ENCODE measurements at regions not wholly inside any gene's neighbourhood (a gene's known extent, or its start where the extent isn't known, plus 50 kb on each side); places are given as distances from the start of the nearest gene placed in this dataset.

DNA sequence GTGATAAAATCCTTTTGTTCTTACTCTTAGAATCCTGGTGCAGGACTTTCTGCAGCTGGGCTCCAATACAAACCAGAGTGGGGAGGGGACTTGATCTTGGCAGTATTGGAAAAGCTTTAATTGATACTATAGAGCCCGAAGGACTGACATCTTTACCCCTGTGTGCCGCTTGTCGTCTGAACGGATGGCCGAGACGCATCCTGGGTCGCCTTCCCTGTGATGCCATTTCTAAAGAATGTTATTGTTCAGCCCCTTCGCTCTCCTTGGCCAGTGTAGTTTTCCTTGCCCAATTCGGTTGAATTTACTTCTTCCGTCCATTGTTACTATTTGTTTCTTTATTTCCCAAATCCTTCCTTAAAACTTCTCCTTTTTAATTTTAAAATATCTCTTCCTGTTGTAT, 80.9 kb downstream of the CLDN34 start:
- peak overlapping the region; percentile 20 to 42 for H3K27ac ChIP-seq (ENCODE audit: low read depth in 1 of 2, low read length in 1 of 2)
- H3K4me3 ChIP-seq = no peak overlapping the region
- 52 to 73% methylated on average over 10 of the region's 10 CpGs for WGBS, 2 donors
- peaks cover 4 to 33% (median 12%) of the 10 kb centered on the region in 5 donors for H3K4me1 ChIP-seq (ENCODE audit: control insufficient read depth in 5 of 5, insufficient read depth in 5 of 5, low read length in 5 of 5)
- TF ChIP-seq, protein P1, sequence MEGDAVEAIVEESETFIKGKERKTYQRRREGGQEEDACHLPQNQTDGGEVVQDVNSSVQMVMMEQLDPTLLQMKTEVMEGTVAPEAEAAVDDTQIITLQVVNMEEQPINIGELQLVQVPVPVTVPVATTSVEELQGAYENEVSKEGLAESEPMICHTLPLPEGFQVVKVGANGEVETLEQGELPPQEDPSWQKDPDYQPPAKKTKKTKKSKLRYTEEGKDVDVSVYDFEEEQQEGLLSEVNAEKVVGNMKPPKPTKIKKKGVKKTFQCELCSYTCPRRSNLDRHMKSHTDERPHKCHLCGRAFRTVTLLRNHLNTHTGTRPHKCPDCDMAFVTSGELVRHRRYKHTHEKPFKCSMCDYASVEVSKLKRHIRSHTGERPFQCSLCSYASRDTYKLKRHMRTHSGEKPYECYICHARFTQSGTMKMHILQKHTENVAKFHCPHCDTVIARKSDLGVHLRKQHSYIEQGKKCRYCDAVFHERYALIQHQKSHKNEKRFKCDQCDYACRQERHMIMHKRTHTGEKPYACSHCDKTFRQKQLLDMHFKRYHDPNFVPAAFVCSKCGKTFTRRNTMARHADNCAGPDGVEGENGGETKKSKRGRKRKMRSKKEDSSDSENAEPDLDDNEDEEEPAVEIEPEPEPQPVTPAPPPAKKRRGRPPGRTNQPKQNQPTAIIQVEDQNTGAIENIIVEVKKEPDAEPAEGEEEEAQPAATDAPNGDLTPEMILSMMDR (IDR thresholded peaks at IDR 0.05; ENCODE audit: control extremely low read depth, extremely low read depth) = no peak
- H3K27me3 ChIP-seq (ENCODE audit: control insufficient read depth in 3 of 3, insufficient read depth in 3 of 3, low read length in 2 of 3) = peaks cover 0 to 10% (median 4%) of the 10 kb centered on the region in 3 donors
- peaks cover 0 to 2% (median 0%) of the 10 kb centered on the region in 4 donors for H3K9me3 ChIP-seq (ENCODE audit: control insufficient read depth in 4 of 4, insufficient read depth in 3 of 4, low read length in 3 of 4)
- no peaks in the 10 kb centered on the region for H3K36me3 ChIP-seq (ENCODE audit: control insufficient read depth in 4 of 4, insufficient read depth in 4 of 4, low read length in 4 of 4)
- no peak for DNase-seq
- ATAC-seq (ENCODE audit: insufficient read depth, low FRiP score) = no peak
- H3K9ac ChIP-seq (ENCODE audit: insufficient read depth in 1 of 2, low read length in 2 of 2) = no peak overlapping the region

DNA sequence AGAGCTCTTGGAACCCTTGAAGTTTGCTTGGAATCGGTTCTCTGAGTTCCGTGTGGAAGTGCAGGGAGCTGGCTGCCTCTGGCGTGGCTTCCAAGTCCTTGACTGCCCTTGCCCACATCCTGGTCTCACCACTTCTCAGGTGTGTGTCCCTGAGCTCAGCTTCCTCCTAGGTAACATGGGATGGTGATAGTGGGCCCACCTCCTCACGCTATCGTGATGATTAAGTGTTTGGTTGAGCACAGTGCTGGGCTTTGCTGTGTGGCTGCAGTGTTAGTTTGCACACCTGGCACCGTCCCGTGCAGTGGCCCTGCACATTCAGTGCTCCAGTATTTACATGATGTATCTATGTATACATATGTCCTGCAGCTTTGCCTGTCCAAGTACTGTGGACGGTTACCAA, 81.5 kb downstream of the CLDN34 start:
- TF ChIP-seq, protein P1 (IDR thresholded peaks at IDR 0.05; ENCODE audit: control extremely low read depth, extremely low read depth) = no peak
- Histone ChIP-seq H3K9ac (ENCODE audit: insufficient read depth in 1 of 2, low read length in 2 of 2) (no peak overlapping the region), H3K27me3 (ENCODE audit: control insufficient read depth in 3 of 3, insufficient read depth in 3 of 3, low read length in 2 of 3) (peaks cover 0 to 14% (median 4%) of the 10 kb centered on the region in 3 donors), H3K9me3 (ENCODE audit: control insufficient read depth in 4 of 4, insufficient read depth in 3 of 4, low read length in 3 of 4) (peaks cover 0 to 2% (median 0%) of the 10 kb centered on the region in 4 donors), H3K4me3 (no peak overlapping the region), H3K27ac (ENCODE audit: low read depth in 1 of 2, low read length in 1 of 2) (peak overlapping the region; percentile 62 to 71), H3K4me1 (ENCODE audit: control insufficient read depth in 5 of 5, insufficient read depth in 5 of 5, low read length in 5 of 5) (peaks cover 4 to 32% (median 12%) of the 10 kb centered on the region in 5 donors), H3K36me3 (ENCODE audit: control insufficient read depth in 4 of 4, insufficient read depth in 4 of 4, low read length in 4 of 4) (no peaks in the 10 kb centered on the region)
- ATAC-seq (ENCODE audit: insufficient read depth, low FRiP score) = peak; percentile 54
- no peak for DNase-seq
- WGBS, 2 donors = 53 to 60% methylated on average over 7 to 8 of the region's 8 CpGs

- DNase-seq (peak in 2 of 3 donors; percentile 66 to 78), ATAC-seq (ENCODE audit: insufficient read depth, low FRiP score) (no peak)
- 72 to 79% methylated on average over 3 of the region's 3 CpGs for WGBS, 2 donors
- Histone ChIP-seq H3K4me1 (ENCODE audit: control insufficient read depth in 5 of 5, insufficient read depth in 5 of 5, low read length in 5 of 5) (peaks cover 4 to 29% (median 12%) of the 10 kb centered on the region in 5 donors), H3K9me3 (ENCODE audit: control insufficient read depth in 4 of 4, insufficient read depth in 3 of 4, low read length in 3 of 4) (peaks cover 0 to 2% (median 0%) of the 10 kb centered on the region in 4 donors), H3K9ac (ENCODE audit: insufficient read depth in 1 of 2, low read length in 2 of 2) (no peak overlapping the region), H3K4me3 (no peak overlapping the region), H3K36me3 (ENCODE audit: control insufficient read depth in 4 of 4, insufficient read depth in 4 of 4, low read length in 4 of 4) (no peaks in the 10 kb centered on the region), H3K27ac (ENCODE audit: low read depth in 1 of 2, low read length in 1 of 2) (no peak overlapping the region), H3K27me3 (ENCODE audit: control insufficient read depth in 3 of 3, insufficient read depth in 3 of 3, low read length in 2 of 3) (peaks cover 0 to 16% (median 4%) of the 10 kb centered on the region in 3 donors)
- TF ChIP-seq, protein P1 (IDR thresholded peaks at IDR 0.05; ENCODE audit: control extremely low read depth, extremely low read depth) = no peak
Measured at GRCh38 chrX:10049236-10049635, 82.1 kb downstream of the CLDN34 start.

- H3K4me1 ChIP-seq (ENCODE audit: control insufficient read depth in 5 of 5, insufficient read depth in 5 of 5, low read length in 5 of 5) = peaks cover 4 to 27% (median 12%) of the 10 kb centered on the region in 5 donors
- WGBS, 2 donors = 45 to 70% methylated on average over 4 to 5 of the region's 5 CpGs
Measured at GRCh38 chrX:10050481-10050880, 83.3 kb downstream of the CLDN34 start.

More at GRCh38 chrX:10050481-10050880, 83.3 kb downstream of the CLDN34 start:
- Histone ChIP-seq H3K4me3 (no peak overlapping the region), H3K27ac (ENCODE audit: low read depth in 1 of 2, low read length in 1 of 2) (peak overlapping the region in 1 of 2 donors; percentile 68), H3K36me3 (ENCODE audit: control insufficient read depth in 4 of 4, insufficient read depth in 4 of 4, low read length in 4 of 4) (no peaks in the 10 kb centered on the region), H3K27me3 (ENCODE audit: control insufficient read depth in 3 of 3, insufficient read depth in 3 of 3, low read length in 2 of 3) (peaks cover 0 to 17% (median 9%) of the 10 kb centered on the region in 3 donors), H3K9me3 (ENCODE audit: control insufficient read depth in 4 of 4, insufficient read depth in 3 of 4, low read length in 3 of 4) (peaks cover 0 to 10% (median 0%) of the 10 kb centered on the region in 4 donors), H3K9ac (ENCODE audit: insufficient read depth in 1 of 2, low read length in 2 of 2) (no peak overlapping the region)
- TF ChIP-seq, protein P1 (IDR thresholded peaks at IDR 0.05; ENCODE audit: control extremely low read depth, extremely low read depth) = no peak
- no peak for DNase-seq
- ATAC-seq (ENCODE audit: insufficient read depth, low FRiP score) = no peak

All from lung (tissue), 11 donors.